ENCODE measurements at regions not wholly inside any gene's neighbourhood (a gene's known extent, or its start where the extent isn't known, plus 50 kb on each side); places are given as distances from the start of the nearest gene placed in this dataset.

DNA sequence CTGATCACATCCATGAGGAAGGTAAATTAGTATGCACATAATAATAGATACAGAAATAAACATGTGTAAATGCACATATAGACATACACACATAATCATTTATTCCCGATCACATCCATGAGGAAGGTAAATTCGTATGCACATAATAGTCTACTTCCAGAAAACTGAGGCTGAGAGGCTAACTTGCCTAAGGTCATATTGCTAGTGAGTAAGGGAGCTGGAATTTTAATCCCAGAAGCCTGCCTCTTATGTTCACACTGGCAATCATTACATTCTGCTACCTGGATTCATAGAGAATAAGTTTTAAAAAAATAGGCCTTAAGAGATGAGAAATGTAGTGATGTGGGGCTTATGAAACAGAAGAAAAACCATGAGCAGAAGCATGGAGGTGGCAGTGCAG is 716.3 kb downstream of the BRINP1 start:
- ChIA-PET RAD21 (ENCODE audit: unreplicated experiment) (no interaction called here), CTCF (no interaction called here), POLR2A (no interaction called here), SMC1A (ENCODE audit: uncharacterized antibody, unreplicated experiment) (no interaction called here)
- no peak for DNase-seq (ENCODE audit: low read depth, low spot score)
- no peaks in the 10 kb centered on the region for H3K27me3 ChIP-seq (replicated peaks in 1 of 2; ENCODE audit: control insufficient read depth in 2 of 2, insufficient read depth in 2 of 2, low read length in 1 of 2)
- 43% methylated on average over 2 of the region's 2 CpGs for WGBS (ENCODE audit: insufficient coverage, insufficient replicate concordance, low lambda C conversion rate, missing lambda C conversion rate)
- no TSS peak for BruUV-seq (replicated peaks)
- no peaks in the 10 kb centered on the region for H3K79me2 ChIP-seq (ENCODE audit: control insufficient read depth, insufficient read depth, low read length)
- no peak overlapping the region for H3K4me2 ChIP-seq (ENCODE audit: control insufficient read depth, insufficient read depth)
- no peaks in the 10 kb centered on the region for H3K4me1 ChIP-seq (ENCODE audit: control insufficient read depth, insufficient read depth, low read length)
- TF ChIP-seq SRF (IDR thresholded peaks at IDR 0.05; ENCODE audit: low read depth in 2 of 2, low read length in 2 of 2) (no peak), RAD21 (IDR thresholded peaks at IDR 0.05; ENCODE audit: insufficient read depth, low read depth, low read length) (no peak), TBL1XR1 (IDR thresholded peaks at IDR 0.05; ENCODE audit: low read depth, low read length) (no peak), NR2F1 (conservative IDR thresholded peaks at IDR 0.05) (no peak), EGR1 (IDR thresholded peaks at IDR 0.05; ENCODE audit: borderline replicate concordance in 1 of 2, low read depth in 2 of 2, low read length in 2 of 2) (no peak), POLR2AphosphoS5 (IDR thresholded peaks at IDR 0.05; ENCODE audit: low read length) (no peak), ZBED1 (IDR thresholded peaks at IDR 0.05; ENCODE audit: borderline replicate concordance) (no peak), MEF2A (IDR thresholded peaks at IDR 0.05; ENCODE audit: insufficient read depth, low read depth, low read length) (no peak), ZNF207 (IDR thresholded peaks at IDR 0.05; ENCODE audit: borderline replicate concordance) (no peak), ZNF384 (IDR thresholded peaks at IDR 0.05; ENCODE audit: borderline replicate concordance, low read depth, low read length) (no peak), SREBF1 (IDR thresholded peaks at IDR 0.05; ENCODE audit: low read length) (no peak), TCF12 (IDR thresholded peaks at IDR 0.05; ENCODE audit: low read depth, low read length) (no peak), SMC3 (IDR thresholded peaks at IDR 0.05; ENCODE audit: borderline replicate concordance, low read length) (no peak), HDGF (IDR thresholded peaks at IDR 0.05) (no peak), BRCA1 (IDR thresholded peaks at IDR 0.05; ENCODE audit: low read depth, low read length) (no peak), PKNOX1 (IDR thresholded peaks at IDR 0.05) (no peak), IRF4 (IDR thresholded peaks at IDR 0.05; ENCODE audit: low read depth, low read length) (no peak)
- TF ChIP-seq, protein P1, sequence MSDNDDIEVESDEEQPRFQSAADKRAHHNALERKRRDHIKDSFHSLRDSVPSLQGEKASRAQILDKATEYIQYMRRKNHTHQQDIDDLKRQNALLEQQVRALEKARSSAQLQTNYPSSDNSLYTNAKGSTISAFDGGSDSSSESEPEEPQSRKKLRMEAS (IDR thresholded peaks at IDR 0.05; ENCODE audit: low read depth, low read length), result no peak
- TF ChIP-seq, protein P2, sequence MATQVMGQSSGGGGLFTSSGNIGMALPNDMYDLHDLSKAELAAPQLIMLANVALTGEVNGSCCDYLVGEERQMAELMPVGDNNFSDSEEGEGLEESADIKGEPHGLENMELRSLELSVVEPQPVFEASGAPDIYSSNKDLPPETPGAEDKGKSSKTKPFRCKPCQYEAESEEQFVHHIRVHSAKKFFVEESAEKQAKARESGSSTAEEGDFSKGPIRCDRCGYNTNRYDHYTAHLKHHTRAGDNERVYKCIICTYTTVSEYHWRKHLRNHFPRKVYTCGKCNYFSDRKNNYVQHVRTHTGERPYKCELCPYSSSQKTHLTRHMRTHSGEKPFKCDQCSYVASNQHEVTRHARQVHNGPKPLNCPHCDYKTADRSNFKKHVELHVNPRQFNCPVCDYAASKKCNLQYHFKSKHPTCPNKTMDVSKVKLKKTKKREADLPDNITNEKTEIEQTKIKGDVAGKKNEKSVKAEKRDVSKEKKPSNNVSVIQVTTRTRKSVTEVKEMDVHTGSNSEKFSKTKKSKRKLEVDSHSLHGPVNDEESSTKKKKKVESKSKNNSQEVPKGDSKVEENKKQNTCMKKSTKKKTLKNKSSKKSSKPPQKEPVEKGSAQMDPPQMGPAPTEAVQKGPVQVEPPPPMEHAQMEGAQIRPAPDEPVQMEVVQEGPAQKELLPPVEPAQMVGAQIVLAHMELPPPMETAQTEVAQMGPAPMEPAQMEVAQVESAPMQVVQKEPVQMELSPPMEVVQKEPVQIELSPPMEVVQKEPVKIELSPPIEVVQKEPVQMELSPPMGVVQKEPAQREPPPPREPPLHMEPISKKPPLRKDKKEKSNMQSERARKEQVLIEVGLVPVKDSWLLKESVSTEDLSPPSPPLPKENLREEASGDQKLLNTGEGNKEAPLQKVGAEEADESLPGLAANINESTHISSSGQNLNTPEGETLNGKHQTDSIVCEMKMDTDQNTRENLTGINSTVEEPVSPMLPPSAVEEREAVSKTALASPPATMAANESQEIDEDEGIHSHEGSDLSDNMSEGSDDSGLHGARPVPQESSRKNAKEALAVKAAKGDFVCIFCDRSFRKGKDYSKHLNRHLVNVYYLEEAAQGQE (IDR thresholded peaks at IDR 0.05; ENCODE audit: low read depth, low read length), result no peak
- H3K36me3 ChIP-seq (ENCODE audit: control insufficient read depth in 2 of 2, insufficient read depth in 2 of 2, low read length in 1 of 2), result no peaks in the 10 kb centered on the region
- ATAC-seq, result no peak
- H4K20me1 ChIP-seq (ENCODE audit: control insufficient read depth, insufficient read depth), result no peaks in the 10 kb centered on the region
- in situ Hi-C loops (cut with MboI) (no loop called here), intact Hi-C loops (cut with micrococcal nuclease; ENCODE audit: unreplicated experiment) (no loop called here)
- no peaks in the 10 kb centered on the region for H3K9me3 ChIP-seq (replicated peaks; ENCODE audit: control insufficient read depth, insufficient read depth, low read length)
- H3K9ac ChIP-seq (ENCODE audit: control insufficient read depth, insufficient read depth, low read length), result no peak overlapping the region
- FAIRE-seq, result no peak
- H3K27ac ChIP-seq (ENCODE audit: control insufficient read depth, insufficient read depth), result no peak overlapping the region
- no peak overlapping the region for H2AFZ ChIP-seq (ENCODE audit: control insufficient read depth, low read depth, low read length)
- no peak overlapping the region for H3K4me3 ChIP-seq

Measured in GM12878 (cell line).